SU-DHL-6 (cell line): ENCODE measurements at regions not wholly inside any gene's neighbourhood (a gene's known extent, or its start where the extent isn't known, plus 50 kb on each side); places are given as distances from the start of the nearest gene placed in this dataset.

Experiments
- H2AFZ ChIP-seq: fragments of 200-600 bp; sonication (generic); 2 replicates; pipeline ENCODE4 v1.6.1; 2014; ENCODE audit warnings: low read depth, mild to moderate bottlenecking, moderate library complexity, mixed read lengths, antibody characterized with exemption, low read length; ENCODE audit not compliant: severe bottlenecking
- H3F3A ChIP-seq: fragments of 200-600 bp; shearing (Covaris generic); 2 replicates; pipeline ENCODE4 v1.6.0; 2016; ENCODE audit warnings: antibody characterized with exemption, mild to moderate bottlenecking; ENCODE audit not compliant: insufficient read depth
- H3K27ac ChIP-seq: fragments of 200-600 bp; sonication (generic); 2 replicates; pipeline ENCODE4 v1.5.1; 2016; ENCODE audit warnings: low read depth, mild to moderate bottlenecking, low read length, moderate library complexity, mixed read lengths
- H3K27me3 ChIP-seq: fragments of 200-600 bp; sonication (generic), shearing (Covaris generic); 2 replicates; pipeline ENCODE4 v1.6.0; 2014; ENCODE audit warnings: mild to moderate bottlenecking, low read length
- H3K36me3 ChIP-seq: fragments of 200-600 bp; sonication (generic); 2 replicates; pipeline ENCODE4 v1.6.1; 2014; ENCODE audit warnings: mild to moderate bottlenecking, low read length, mixed read lengths
- H3K4me2 ChIP-seq: fragments of 300-600, 200-600 bp; shearing (Covaris generic), sonication (generic); 2 replicates; pipeline ENCODE4 v1.6.0; 2014; ENCODE audit warnings: low read length, low read depth, mild to moderate bottlenecking; ENCODE audit not compliant: poor library complexity, severe bottlenecking
- H3K4me3 ChIP-seq: fragments of 200-600 bp; sonication (generic); 2 replicates; pipeline ENCODE4 v1.5.1; 2014; ENCODE audit warnings: antibody characterized with exemption, low read length, mild to moderate bottlenecking, mixed read lengths; ENCODE audit not compliant: insufficient read depth, poor library complexity, severe bottlenecking
- H3K79me2 ChIP-seq: fragments of 200-600 bp; sonication (generic); 2 replicates; pipeline ENCODE4 v1.6.1; 2014; ENCODE audit warnings: mild to moderate bottlenecking, low read length, moderate library complexity; ENCODE audit not compliant: insufficient read depth
- H3K9ac ChIP-seq: fragments of 200-600 bp; sonication (generic); 2 replicates; pipeline ENCODE4 v1.7.0; 2014; ENCODE audit warnings: mild to moderate bottlenecking, low read length
- H3K9me2 ChIP-seq: fragments of 200-600 bp; sonication (generic); replicated peaks from 2 replicates; pipeline ENCODE4 v1.6.1; 2014; ENCODE audit warnings: low read length; ENCODE audit not compliant: insufficient read depth
- H3K9me3 ChIP-seq: fragments of 200-600 bp; sonication (generic); 2 replicates; pipeline ENCODE4 v1.6.1; 2014; ENCODE audit warnings: low read length, mixed read lengths; ENCODE audit not compliant: insufficient read depth
- H4K20me1 ChIP-seq: fragments of 200-600 bp; sonication (generic); 2 replicates; pipeline ENCODE4 v1.6.1; 2014; ENCODE audit warnings: low read depth, mild to moderate bottlenecking, antibody characterized with exemption, low read length, moderate library complexity, mixed read lengths
- CTCF ChIP-seq: fragments of 200-600 bp; sonication (generic); IDR thresholded peaks from one replicate; pipeline ENCODE4 v1.5.1; 2017; ENCODE audit warnings: antibody characterized with exemption, mild to moderate bottlenecking, low read length, moderate library complexity; ENCODE audit not compliant: insufficient read depth, poor library complexity, severe bottlenecking
- EZH2phosphoT487 ChIP-seq: fragments of 200-600 bp; sonication (generic), shearing (Covaris generic); conservative IDR thresholded peaks from 2 replicates; pipeline ENCODE4 v1.6.1; 2018; ENCODE audit warnings: mild to moderate bottlenecking, antibody characterized with exemption, low read length, moderate library complexity, mixed read lengths

- no peak overlapping the region for H3K27ac ChIP-seq
- no peak overlapping the region for H3K4me2 ChIP-seq
- H3K9me2 ChIP-seq, result no peaks in the 10 kb centered on the region
- no peaks in the 10 kb centered on the region for H3K79me2 ChIP-seq
- no peak overlapping the region for H3K4me3 ChIP-seq
- H4K20me1 ChIP-seq, result no peaks in the 10 kb centered on the region
- no peak overlapping the region for H3K9ac ChIP-seq
- no peaks in the 10 kb centered on the region for H3K27me3 ChIP-seq
- no peaks in the 10 kb centered on the region for H3F3A ChIP-seq
- no peak for TF ChIP-seq CTCF
- TF ChIP-seq EZH2phosphoT487, result no peak
- H2AFZ ChIP-seq, result no peak overlapping the region
- no peaks in the 10 kb centered on the region for H3K36me3 ChIP-seq
- no peaks in the 10 kb centered on the region for H3K9me3 ChIP-seq
Measured at GRCh38 chr7:142334806-142335205, 76.9 kb upstream of the PRSS58 start.

GRCh38 chr7:142334236-142334635 lies 76.4 kb upstream of the PRSS58 start:
- TF ChIP-seq EZH2phosphoT487 (no peak), CTCF (no peak)
- H2AFZ ChIP-seq, result no peak overlapping the region

GRCh38 chr7:142332421-142332820 lies 74.6 kb upstream of the PRSS58 start:
- no peaks in the 10 kb centered on the region for H3K36me3 ChIP-seq
- TF ChIP-seq CTCF (no peak), EZH2phosphoT487 (no peak)
- H3K9me2 ChIP-seq, result no peaks in the 10 kb centered on the region
- H3K4me3 ChIP-seq, result no peak overlapping the region
- H3K4me2 ChIP-seq, result no peak overlapping the region
- H3K9me3 ChIP-seq, result no peaks in the 10 kb centered on the region
- no peaks in the 10 kb centered on the region for H3K27me3 ChIP-seq
- no peak overlapping the region for H2AFZ ChIP-seq
- no peak overlapping the region for H3K27ac ChIP-seq
- H3K9ac ChIP-seq, result no peak overlapping the region
- H4K20me1 ChIP-seq, result no peaks in the 10 kb centered on the region
- H3K79me2 ChIP-seq, result no peaks in the 10 kb centered on the region
- H3F3A ChIP-seq, result no peaks in the 10 kb centered on the region

More at GRCh38 chr7:142334236-142334635, 76.4 kb upstream of the PRSS58 start:
- Histone ChIP-seq H3K36me3 (no peaks in the 10 kb centered on the region), H3K27me3 (no peaks in the 10 kb centered on the region), H4K20me1 (no peaks in the 10 kb centered on the region), H3K9me3 (no peaks in the 10 kb centered on the region), H3K79me2 (no peaks in the 10 kb centered on the region), H3K4me2 (no peak overlapping the region), H3K4me3 (no peak overlapping the region), H3K9me2 (no peaks in the 10 kb centered on the region), H3F3A (no peaks in the 10 kb centered on the region), H3K27ac (no peak overlapping the region), H3K9ac (no peak overlapping the region)

GRCh38 chr7:142331941-142332340 lies 74.1 kb upstream of the PRSS58 start:
- H3K4me3 ChIP-seq, result no peak overlapping the region
- H4K20me1 ChIP-seq, result no peaks in the 10 kb centered on the region
- no peak overlapping the region for H3K9ac ChIP-seq
- no peak overlapping the region for H3K4me2 ChIP-seq
- TF ChIP-seq CTCF, result no peak
- no peak for TF ChIP-seq EZH2phosphoT487
- H3F3A ChIP-seq, result no peaks in the 10 kb centered on the region
- no peak overlapping the region for H2AFZ ChIP-seq
- H3K36me3 ChIP-seq, result no peaks in the 10 kb centered on the region
- no peaks in the 10 kb centered on the region for H3K9me2 ChIP-seq
- no peak overlapping the region for H3K27ac ChIP-seq
- no peaks in the 10 kb centered on the region for H3K9me3 ChIP-seq
- H3K79me2 ChIP-seq, result no peaks in the 10 kb centered on the region
- H3K27me3 ChIP-seq, result no peaks in the 10 kb centered on the region
